ENCODE measurements at regions not wholly inside any gene's neighbourhood (a gene's known extent, or its start where the extent isn't known, plus 50 kb on each side); places are given as distances from the start of the nearest gene placed in this dataset.

DNA sequence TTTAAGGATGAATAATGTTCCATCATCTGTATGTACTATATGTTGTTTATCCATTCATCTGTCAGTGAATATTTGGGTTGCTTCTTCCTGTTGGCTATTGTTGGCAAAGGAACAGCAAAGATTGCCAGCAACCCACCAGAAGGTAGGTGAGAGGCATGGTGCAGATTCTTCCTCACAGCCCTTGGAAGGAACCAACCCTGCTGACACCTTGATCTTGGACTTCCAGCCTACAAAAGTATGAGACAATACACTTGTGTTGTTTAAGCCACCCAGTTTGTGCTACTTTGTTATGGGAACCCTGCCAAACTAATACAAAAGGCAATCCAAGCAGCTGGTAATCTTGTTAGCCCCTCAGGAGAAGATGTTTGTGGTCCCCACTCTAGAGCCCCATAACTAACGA is 122.0 kb downstream of the CARTPT start:
- Histone ChIP-seq H3K9me3 (peaks cover 0 to 6% of the 10 kb centered on the region in 2 donors), H3K27me3 (no peaks in the 10 kb centered on the region), H3K4me3 (no peak overlapping the region), H3K27ac (no peak overlapping the region), H3K4me1 (no peaks in the 10 kb centered on the region), H3K36me3 (no peaks in the 10 kb centered on the region)
- TF ChIP-seq, protein P1, sequence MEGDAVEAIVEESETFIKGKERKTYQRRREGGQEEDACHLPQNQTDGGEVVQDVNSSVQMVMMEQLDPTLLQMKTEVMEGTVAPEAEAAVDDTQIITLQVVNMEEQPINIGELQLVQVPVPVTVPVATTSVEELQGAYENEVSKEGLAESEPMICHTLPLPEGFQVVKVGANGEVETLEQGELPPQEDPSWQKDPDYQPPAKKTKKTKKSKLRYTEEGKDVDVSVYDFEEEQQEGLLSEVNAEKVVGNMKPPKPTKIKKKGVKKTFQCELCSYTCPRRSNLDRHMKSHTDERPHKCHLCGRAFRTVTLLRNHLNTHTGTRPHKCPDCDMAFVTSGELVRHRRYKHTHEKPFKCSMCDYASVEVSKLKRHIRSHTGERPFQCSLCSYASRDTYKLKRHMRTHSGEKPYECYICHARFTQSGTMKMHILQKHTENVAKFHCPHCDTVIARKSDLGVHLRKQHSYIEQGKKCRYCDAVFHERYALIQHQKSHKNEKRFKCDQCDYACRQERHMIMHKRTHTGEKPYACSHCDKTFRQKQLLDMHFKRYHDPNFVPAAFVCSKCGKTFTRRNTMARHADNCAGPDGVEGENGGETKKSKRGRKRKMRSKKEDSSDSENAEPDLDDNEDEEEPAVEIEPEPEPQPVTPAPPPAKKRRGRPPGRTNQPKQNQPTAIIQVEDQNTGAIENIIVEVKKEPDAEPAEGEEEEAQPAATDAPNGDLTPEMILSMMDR (IDR thresholded peaks at IDR 0.05), result no peak
- DNase-seq (ENCODE audit: low spot score), result no peak

- no peak for DNase-seq (ENCODE audit: low spot score)
- H3K27ac ChIP-seq, result no peak overlapping the region
- H3K9me3 ChIP-seq, result peaks cover 0 to 6% of the 10 kb centered on the region in 2 donors
- H3K36me3 ChIP-seq, result no peaks in the 10 kb centered on the region
- TF ChIP-seq, protein P1 (IDR thresholded peaks at IDR 0.05), result no peak
- H3K4me3 ChIP-seq, result no peak overlapping the region
- no peaks in the 10 kb centered on the region for H3K4me1 ChIP-seq
- no peaks in the 10 kb centered on the region for H3K27me3 ChIP-seq
Observed at GRCh38 chr5:71843111-71843510, 124.0 kb downstream of the CARTPT start.

DNA sequence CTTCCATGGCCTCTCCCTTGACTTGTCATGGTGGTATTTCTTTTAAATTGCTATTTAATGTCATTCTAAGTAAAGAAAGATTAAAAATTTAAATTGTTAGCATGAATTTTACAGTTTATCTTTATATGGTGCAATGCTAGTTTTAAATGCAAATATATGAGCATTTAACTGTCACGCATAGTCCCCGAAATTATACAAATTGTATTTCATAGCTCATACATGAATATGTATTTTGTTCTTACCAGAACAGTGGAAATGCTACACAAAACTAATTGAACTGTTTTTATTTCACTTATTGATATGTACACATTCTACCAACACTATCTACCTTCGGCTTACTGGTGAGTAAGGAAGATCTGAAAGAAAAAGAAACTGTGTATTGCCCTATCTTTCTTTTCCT is 125.8 kb downstream of the CARTPT start:
- Histone ChIP-seq H3K27me3 (no peaks in the 10 kb centered on the region), H3K4me3 (no peak overlapping the region), H3K9me3 (peaks cover 0 to 6% of the 10 kb centered on the region in 2 donors), H3K27ac (no peak overlapping the region), H3K36me3 (no peaks in the 10 kb centered on the region), H3K4me1 (no peaks in the 10 kb centered on the region)
- TF ChIP-seq, protein P1 (IDR thresholded peaks at IDR 0.05), result no peak
- DNase-seq (ENCODE audit: low spot score), result no peak

GRCh38 chr5:71859515-71859914 is 140.4 kb downstream of the CARTPT start:
- no peaks in the 10 kb centered on the region for H3K4me1 ChIP-seq
- H3K36me3 ChIP-seq, result no peaks in the 10 kb centered on the region
- H3K4me3 ChIP-seq, result no peak overlapping the region
- no peak for DNase-seq (ENCODE audit: low spot score)
- H3K27me3 ChIP-seq, result no peaks in the 10 kb centered on the region
- TF ChIP-seq, protein P1 (IDR thresholded peaks at IDR 0.05), result no peak
- peaks cover 0 to 31% of the 10 kb centered on the region in 2 donors for H3K9me3 ChIP-seq
- H3K27ac ChIP-seq, result no peak overlapping the region

DNA sequence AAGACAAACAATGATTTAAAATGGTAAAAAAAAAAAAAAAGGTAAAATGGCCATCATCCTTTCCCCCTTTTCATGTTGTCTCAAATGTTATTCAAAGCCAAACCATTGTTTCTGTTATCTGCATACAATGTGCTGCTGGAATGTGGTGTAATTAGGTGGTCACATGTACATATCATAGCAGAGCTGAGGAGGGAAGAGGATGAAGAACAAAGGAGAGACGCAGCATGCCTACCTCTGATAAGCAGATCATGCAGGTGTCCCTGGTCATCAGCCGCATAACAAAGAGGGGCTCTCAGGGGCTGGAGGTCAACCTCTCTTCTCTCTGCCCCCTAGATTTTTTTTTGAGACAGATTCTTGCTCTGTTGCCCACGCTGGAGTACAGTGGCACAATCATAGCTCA is 141.0 kb downstream of the CARTPT start:
- no peaks in the 10 kb centered on the region for H3K27me3 ChIP-seq
- no peak for DNase-seq (ENCODE audit: low spot score)
- no peaks in the 10 kb centered on the region for H3K36me3 ChIP-seq
- peaks cover 0 to 26% of the 10 kb centered on the region in 2 donors for H3K9me3 ChIP-seq
- no peak overlapping the region for H3K27ac ChIP-seq
- no peaks in the 10 kb centered on the region for H3K4me1 ChIP-seq
- H3K4me3 ChIP-seq, result no peak overlapping the region
- TF ChIP-seq, protein P1 (IDR thresholded peaks at IDR 0.05), result no peak

GRCh38 chr5:71861682-71862081 is 142.6 kb downstream of the CARTPT start:
- H3K27ac ChIP-seq, result no peak overlapping the region
- H3K36me3 ChIP-seq, result no peaks in the 10 kb centered on the region
- DNase-seq (ENCODE audit: low spot score), result no peak
- H3K9me3 ChIP-seq, result peaks cover 0 to 10% of the 10 kb centered on the region in 2 donors
- H3K27me3 ChIP-seq, result no peaks in the 10 kb centered on the region
- H3K4me3 ChIP-seq, result no peak overlapping the region
- TF ChIP-seq, protein P1 (IDR thresholded peaks at IDR 0.05), result no peak
- no peaks in the 10 kb centered on the region for H3K4me1 ChIP-seq

All from right atrium auricular region (tissue), 2 donors.